ENCODE measurements at regions not wholly inside any gene's neighbourhood (a gene's known extent, or its start where the extent isn't known, plus 50 kb on each side); places are given as distances from the start of the nearest gene placed in this dataset.

GRCh38 chr1:213927846-213928245, 59.9 kb upstream of the PROX1 start:
- TF ChIP-seq SUZ12 (IDR thresholded peaks at IDR 0.05; ENCODE audit: extremely low read depth, insufficient read depth, insufficient read length), result no peak
- no peak for TF ChIP-seq ZNF274 (IDR thresholded peaks at IDR 0.05; ENCODE audit: low read depth, low read length)
- TF ChIP-seq YY1 (IDR thresholded peaks at IDR 0.05; ENCODE audit: insufficient read depth, insufficient read length), result no peak
